B cell (primary cell): ENCODE measurements at regions not wholly inside any gene's neighbourhood (a gene's known extent, or its start where the extent isn't known, plus 50 kb on each side); places are given as distances from the start of the nearest gene placed in this dataset.

Experiments
- ATAC-seq: fragments of 200-7000 bp; cut with Tn5 transposase; one replicate; pipeline ENCODE4 v1.10.0; 2021; ENCODE audit warnings: low read depth, mild to moderate bottlenecking, moderate number of reproducible peaks, moderate library complexity
- CTCF ChIA-PET: fragments of 350-600 bp; sonication (Branson Sonifier 250); formaldehyde crosslinking; loops from one replicate; lab custom pipeline; 2021; ENCODE audit warnings: antibody characterized with exemption, inconsistent platforms; lab: Charles Lee
- POLR2A ChIA-PET: fragments of 350-600 bp; sonication (Branson Sonifier 250); formaldehyde crosslinking; loops from one replicate; lab custom pipeline; 2021; ENCODE audit warnings: antibody characterized with exemption; lab: Charles Lee
- DNase-seq: peaks from one replicate; pipeline ENCODE4 v3.0.0; 2013
- H2AFZ ChIP-seq: 2 replicates; pipeline ENCODE4 v1.6.1; 2012; ENCODE audit warnings: mild to moderate bottlenecking, low read depth, low read length; ENCODE audit not compliant: insufficient read depth, poor library complexity, severe bottlenecking
- H3K27ac ChIP-seq, 2 donors: 1 replicate in 1 of 2; 2 replicates in 1 of 2; pipeline ENCODE4 v1.5.1; 2012 to 2013; ENCODE audit warnings: low read length in 2 of 2, mild to moderate bottlenecking in 2 of 2, moderate library complexity in 1 of 2
- H3K27me3 ChIP-seq, 4 experiments: fragments of 200-600 bp in 1 of 4; sonication (generic) in 1 of 4; replicated peaks in 1 of 4; 1 replicate in 2 of 4; 2 replicates in 2 of 4; pipeline versions ENCODE4 v1.6.1 to v1.7.0; 2013 to 2016; ENCODE audit warnings: low read length in 3 of 4, mild to moderate bottlenecking in 2 of 4, mixed read lengths in 1 of 4, moderate library complexity in 1 of 4; ENCODE audit not compliant: insufficient read depth in 4 of 4, control insufficient read depth in 3 of 4; ENCODE audit errors: control extremely low read depth in 1 of 4
- H3K36me3 ChIP-seq, 2 experiments: replicated peaks in 1 of 2; 1 replicate in 1 of 2; 2 replicates in 1 of 2; pipeline versions ENCODE4 v1.6.1 to v1.7.1; 2013; ENCODE audit warnings: low read length in 1 of 2; ENCODE audit not compliant: insufficient read depth in 2 of 2, control insufficient read depth in 1 of 2; ENCODE audit errors: control extremely low read depth in 1 of 2, extremely low read depth in 1 of 2
- H3K4me1 ChIP-seq, 2 donors: fragments of 200-600 bp in 1 of 2; sonication (generic) in 1 of 2; 1 replicate in 1 of 2; 2 replicates in 1 of 2; pipeline versions ENCODE4 v1.5.1 to v1.6.1; 2013 to 2017; ENCODE audit warnings: low read length in 2 of 2; ENCODE audit not compliant: control insufficient read depth in 2 of 2, insufficient read depth in 2 of 2
- H3K4me2 ChIP-seq: replicated peaks from 2 replicates; pipeline ENCODE3; 2012; ENCODE audit warnings: mild to moderate bottlenecking, low read depth, low read length; ENCODE audit not compliant: poor library complexity, severe bottlenecking
- H3K4me3 ChIP-seq, 5 experiments: fragments of 200-600 bp in 1 of 5; sonication (generic) in 1 of 5; 1 replicate in 3 of 5; 2 replicates in 2 of 5; pipeline versions ENCODE4 v1.5.1 to v1.7.0; 2011 to 2016; ENCODE audit warnings: low read length in 4 of 5, mild to moderate bottlenecking in 4 of 5, low read depth in 2 of 5, control low read depth in 1 of 5, moderate library complexity in 1 of 5; ENCODE audit not compliant: insufficient read depth in 1 of 5; ENCODE audit errors: control extremely low read depth in 1 of 5, extremely low read depth in 1 of 5
- H3K79me2 ChIP-seq: fragments of 200-600 bp; sonication (generic); one replicate; pipeline ENCODE4 v1.6.0; 2016; ENCODE audit warnings: low read length; ENCODE audit not compliant: control insufficient read depth, insufficient read depth
- H3K9ac ChIP-seq: fragments of 200-600 bp; sonication (generic); 2 replicates; pipeline ENCODE4 v1.6.1; 2017; ENCODE audit warnings: mild to moderate bottlenecking, low read length, moderate library complexity
- H3K9me3 ChIP-seq, 3 donors: one replicate each; pipeline versions ENCODE4 v1.6.1 to v1.7.1; 2013; ENCODE audit warnings: low read length in 2 of 3; ENCODE audit not compliant: control insufficient read depth in 2 of 3, insufficient read depth in 1 of 3; ENCODE audit errors: control extremely low read depth in 1 of 3
- H4K20me1 ChIP-seq: 2 replicates; pipeline ENCODE4 v1.6.0; 2012; ENCODE audit warnings: mild to moderate bottlenecking, low read length; ENCODE audit not compliant: insufficient read depth, control insufficient read depth, poor library complexity, severe bottlenecking
- H3K27ac Mint-ChIP-seq: one replicate; pipeline ENCODE4 v1.8.0; 2021; ENCODE audit warnings: mixed read lengths
- H3K27me3 Mint-ChIP-seq: one replicate; pipeline ENCODE4 v1.8.0; 2021; ENCODE audit warnings: mixed read lengths
- H3K4me1 Mint-ChIP-seq: one replicate; pipeline ENCODE4 v1.8.0; 2021; ENCODE audit warnings: mixed read lengths
- H3K4me3 Mint-ChIP-seq: one replicate; pipeline ENCODE4 v1.8.0; 2021; ENCODE audit warnings: mixed read lengths
- H3K9me3 Mint-ChIP-seq: one replicate; pipeline ENCODE4 v1.8.0; 2022; ENCODE audit warnings: mixed read lengths; ENCODE audit not compliant: insufficient read depth
- EZH2 ChIP-seq: IDR thresholded peaks from 2 replicates; pipeline ENCODE4 v1.6.1; 2012; ENCODE audit warnings: borderline replicate concordance, low read depth, mild to moderate bottlenecking, moderate library complexity, low read length; ENCODE audit not compliant: insufficient read depth, poor library complexity, severe bottlenecking
- intact Hi-C: fragments of 100-400 bp; cut with micrococcal nuclease; formaldehyde crosslinking; loops from one replicate; pipeline ENCODE4 v1.10.0; 2022
- TF ChIP-seq, protein P1 (sequence below): fragments of 200-600 bp; IDR thresholded peaks from one replicate; pipeline ENCODE4 v1.8.0; 2022; ENCODE audit warnings: antibody characterized with exemption, mild to moderate bottlenecking

DNA sequence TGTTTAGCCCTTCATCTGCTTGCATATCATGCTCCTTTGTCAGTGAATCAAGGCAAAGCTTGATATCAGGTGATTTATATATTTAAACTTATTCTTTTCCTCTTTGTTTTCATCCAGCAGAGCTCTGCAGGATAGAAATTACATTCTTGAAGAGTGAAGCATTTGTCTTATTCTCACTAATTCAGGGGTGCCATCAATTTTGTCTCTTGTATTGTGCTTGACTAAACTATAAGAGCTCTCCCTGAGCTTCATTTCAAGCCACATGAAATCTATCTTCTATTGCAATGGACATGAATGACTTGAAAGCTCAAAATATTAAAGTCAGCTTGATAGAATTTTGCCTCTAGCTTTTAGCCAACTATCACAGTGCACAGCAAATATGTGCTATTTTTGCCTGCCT is 236.7 kb upstream of the KCTD3 start:
- POLR2A ChIA-PET = no interaction called here
- Mint-ChIP-seq H3K4me3 (no peak overlapping the region), H3K27me3 (no peaks in the 10 kb centered on the region), H3K9me3 (no peaks in the 10 kb centered on the region), H3K4me1 (no peaks in the 10 kb centered on the region), H3K27ac (no peak overlapping the region)
- no peak for ATAC-seq
- Histone ChIP-seq H3K79me2 (no peaks in the 10 kb centered on the region), H3K9ac (no peak overlapping the region), H3K9me3 (peaks cover 0 to 2% (median 0%) of the 10 kb centered on the region in 3 donors), H3K27ac (no peak overlapping the region), H3K36me3 (no peaks in the 10 kb centered on the region), H3K4me3 (no peak overlapping the region), H3K4me1 (no peaks in the 10 kb centered on the region), H3K4me2 (no peak overlapping the region), H2AFZ (no peak overlapping the region), H4K20me1 (no peaks in the 10 kb centered on the region), H3K27me3 (no peaks in the 10 kb centered on the region)
- DNase-seq = no peak
- CTCF ChIA-PET = no interaction called here
- TF ChIP-seq, protein P1, sequence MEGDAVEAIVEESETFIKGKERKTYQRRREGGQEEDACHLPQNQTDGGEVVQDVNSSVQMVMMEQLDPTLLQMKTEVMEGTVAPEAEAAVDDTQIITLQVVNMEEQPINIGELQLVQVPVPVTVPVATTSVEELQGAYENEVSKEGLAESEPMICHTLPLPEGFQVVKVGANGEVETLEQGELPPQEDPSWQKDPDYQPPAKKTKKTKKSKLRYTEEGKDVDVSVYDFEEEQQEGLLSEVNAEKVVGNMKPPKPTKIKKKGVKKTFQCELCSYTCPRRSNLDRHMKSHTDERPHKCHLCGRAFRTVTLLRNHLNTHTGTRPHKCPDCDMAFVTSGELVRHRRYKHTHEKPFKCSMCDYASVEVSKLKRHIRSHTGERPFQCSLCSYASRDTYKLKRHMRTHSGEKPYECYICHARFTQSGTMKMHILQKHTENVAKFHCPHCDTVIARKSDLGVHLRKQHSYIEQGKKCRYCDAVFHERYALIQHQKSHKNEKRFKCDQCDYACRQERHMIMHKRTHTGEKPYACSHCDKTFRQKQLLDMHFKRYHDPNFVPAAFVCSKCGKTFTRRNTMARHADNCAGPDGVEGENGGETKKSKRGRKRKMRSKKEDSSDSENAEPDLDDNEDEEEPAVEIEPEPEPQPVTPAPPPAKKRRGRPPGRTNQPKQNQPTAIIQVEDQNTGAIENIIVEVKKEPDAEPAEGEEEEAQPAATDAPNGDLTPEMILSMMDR = no peak
- no peak for TF ChIP-seq EZH2
- intact Hi-C loops = no loop called here

DNA sequence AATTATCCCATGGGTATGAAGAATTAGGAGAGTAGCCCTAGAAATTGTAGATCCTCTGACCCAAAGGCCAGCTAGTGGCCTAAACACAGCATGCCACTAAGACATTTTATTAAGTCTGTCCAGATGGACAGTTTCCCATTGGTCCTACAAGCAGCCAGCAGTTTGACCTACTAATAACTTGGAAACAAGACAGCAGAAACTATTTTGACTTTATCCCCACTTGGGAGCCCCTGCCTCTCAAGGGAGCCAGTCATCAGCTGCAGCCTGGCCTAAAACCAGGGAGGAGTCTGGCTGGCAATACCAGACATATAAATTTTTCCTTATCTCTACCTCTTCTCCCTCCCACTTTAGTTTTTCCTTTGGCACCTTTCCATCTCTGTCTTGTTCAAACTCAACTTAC is 222.6 kb upstream of the KCTD3 start:
- TF ChIP-seq, protein P1 = no peak
- no peak overlapping the region for H3K9ac ChIP-seq
- no peak overlapping the region for H3K27ac ChIP-seq
- H3K4me1 ChIP-seq = no peaks in the 10 kb centered on the region
- ChIA-PET POLR2A (no interaction called here), CTCF (no interaction called here)
- Mint-ChIP-seq H3K9me3 (no peaks in the 10 kb centered on the region), H3K27me3 (no peaks in the 10 kb centered on the region), H3K27ac (no peak overlapping the region), H3K4me1 (no peaks in the 10 kb centered on the region), H3K4me3 (no peak overlapping the region)
- intact Hi-C loops = no loop called here
- H2AFZ ChIP-seq = no peak overlapping the region
- no peak overlapping the region for H3K4me3 ChIP-seq
- no peaks in the 10 kb centered on the region for H3K36me3 ChIP-seq
- DNase-seq = no peak
- H3K4me2 ChIP-seq = no peak overlapping the region
- H3K27me3 ChIP-seq = no peaks in the 10 kb centered on the region
- H4K20me1 ChIP-seq = no peaks in the 10 kb centered on the region
- no peaks in the 10 kb centered on the region for H3K79me2 ChIP-seq
- ATAC-seq = no peak
- no peaks in the 10 kb centered on the region for H3K9me3 ChIP-seq
